SIG-M5 treated with dmso at 0.1 percent for 504 hours (cell line): ENCODE measurements at regions not wholly inside any gene's neighbourhood (a gene's known extent, or its start where the extent isn't known, plus 50 kb on each side); places are given as distances from the start of the nearest gene placed in this dataset.

Experiments
- DNase-seq: peaks from one replicate; lab custom pipeline; 2025; ENCODE audit not compliant: unreplicated experiment; lab: John Stamatoyannopoulos, UW

DNA sequence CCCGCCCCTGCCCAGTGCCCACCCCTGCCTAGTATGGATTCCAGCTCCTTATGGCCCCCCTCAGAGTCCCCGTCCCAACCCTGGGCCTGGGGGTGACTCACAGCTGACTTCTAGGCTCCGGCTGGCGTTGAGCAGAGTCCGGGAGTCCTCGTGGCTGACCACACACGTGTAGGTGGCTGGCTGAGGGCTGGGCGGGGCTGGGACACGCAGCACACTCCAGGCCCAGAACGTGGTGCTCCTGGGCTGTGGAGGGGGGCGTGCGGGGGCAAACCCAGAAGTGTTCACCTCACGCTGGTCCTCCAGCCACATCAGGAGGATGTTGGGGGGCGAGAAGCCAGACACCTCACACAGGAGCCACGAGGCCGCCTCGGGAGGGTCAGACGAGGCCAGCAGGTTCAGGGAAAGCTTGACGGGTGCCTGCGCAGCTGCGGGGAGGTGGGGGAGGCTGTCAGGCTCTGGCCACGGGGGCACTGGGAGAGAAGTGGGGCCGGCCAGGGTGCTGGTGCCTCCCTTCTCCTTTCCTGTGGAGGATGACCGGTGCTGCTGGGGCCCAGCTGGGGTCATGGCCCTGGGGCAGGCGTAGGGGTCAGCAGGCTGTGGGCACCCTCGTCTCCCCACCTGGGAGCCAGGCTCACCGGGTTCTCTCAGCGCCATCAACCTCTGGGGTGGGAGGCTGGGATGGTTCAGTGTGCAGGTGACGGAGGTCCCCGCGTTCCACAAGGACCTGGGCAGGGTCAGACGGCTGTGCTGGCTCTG is 314.1 kb downstream of the TMEM121 start:
- no peak for DNase-seq

DNA sequence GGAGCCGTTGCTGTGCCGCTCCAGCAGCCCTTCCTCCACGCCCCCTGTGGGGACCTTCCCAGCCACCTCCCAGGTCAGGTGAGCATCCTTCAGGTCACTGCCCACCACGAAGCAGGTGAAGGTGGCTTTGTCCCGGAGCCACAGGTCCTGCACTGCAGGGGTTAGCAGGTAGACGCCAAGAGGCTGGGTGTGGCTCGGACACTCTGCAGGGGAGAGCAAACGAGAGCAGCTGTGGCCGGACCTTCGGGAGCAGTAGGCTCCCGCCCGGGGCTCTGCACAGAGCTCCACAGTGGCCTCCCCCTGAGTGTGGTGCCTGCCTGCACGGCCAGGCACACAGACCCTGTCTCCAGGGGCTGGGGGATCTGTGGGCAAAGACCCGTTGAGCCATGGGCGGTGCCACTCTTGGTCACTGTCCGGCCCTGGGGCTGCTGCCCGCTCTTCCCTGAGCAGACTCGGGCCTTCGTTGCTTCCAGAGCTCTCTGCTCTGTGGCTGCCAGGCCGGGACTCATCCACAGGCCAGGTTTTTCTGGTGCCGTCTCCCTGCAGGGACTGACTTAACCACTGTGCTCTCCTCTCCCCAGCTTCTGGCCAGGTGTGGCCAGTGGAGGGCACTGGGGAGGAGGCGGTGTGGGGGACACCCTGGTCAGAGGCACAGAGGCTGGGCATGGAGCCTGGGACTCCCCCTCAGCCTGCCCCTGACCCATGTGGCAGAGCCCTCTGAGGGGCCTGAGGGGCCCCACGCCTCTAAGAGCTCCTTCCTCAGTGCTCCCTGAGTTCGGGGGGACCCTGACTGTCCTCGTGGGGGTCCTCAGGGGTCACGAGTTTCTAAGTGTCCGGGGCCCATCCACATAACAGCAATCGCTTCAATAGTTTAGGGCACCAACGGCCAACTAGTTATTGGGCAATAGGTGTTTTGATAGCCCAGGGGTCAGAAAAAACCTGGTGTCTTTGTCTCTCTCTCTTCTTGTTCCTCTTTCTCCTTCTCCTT is 314.9 kb downstream of the TMEM121 start:
- no peak for DNase-seq

DNA sequence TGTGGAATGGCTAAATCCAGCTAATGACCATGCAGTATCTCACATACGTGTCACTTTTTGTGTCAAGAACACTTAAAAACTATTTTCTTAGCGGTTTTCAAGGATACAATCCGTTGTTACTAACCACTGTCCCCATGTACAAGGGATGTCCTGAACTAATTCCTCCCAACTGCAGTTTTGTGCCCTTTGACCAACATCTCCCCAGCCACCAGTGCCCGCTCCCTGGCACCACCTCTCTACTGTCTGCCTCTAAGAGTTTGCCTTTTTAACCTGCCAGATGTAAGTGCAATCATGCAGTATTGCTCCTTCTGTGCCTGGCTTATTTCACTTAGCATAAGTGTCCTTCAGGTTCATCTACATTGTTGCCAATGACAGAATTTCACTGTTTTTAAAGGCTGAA is 315.7 kb downstream of the TMEM121 start:
- no peak for DNase-seq

DNA sequence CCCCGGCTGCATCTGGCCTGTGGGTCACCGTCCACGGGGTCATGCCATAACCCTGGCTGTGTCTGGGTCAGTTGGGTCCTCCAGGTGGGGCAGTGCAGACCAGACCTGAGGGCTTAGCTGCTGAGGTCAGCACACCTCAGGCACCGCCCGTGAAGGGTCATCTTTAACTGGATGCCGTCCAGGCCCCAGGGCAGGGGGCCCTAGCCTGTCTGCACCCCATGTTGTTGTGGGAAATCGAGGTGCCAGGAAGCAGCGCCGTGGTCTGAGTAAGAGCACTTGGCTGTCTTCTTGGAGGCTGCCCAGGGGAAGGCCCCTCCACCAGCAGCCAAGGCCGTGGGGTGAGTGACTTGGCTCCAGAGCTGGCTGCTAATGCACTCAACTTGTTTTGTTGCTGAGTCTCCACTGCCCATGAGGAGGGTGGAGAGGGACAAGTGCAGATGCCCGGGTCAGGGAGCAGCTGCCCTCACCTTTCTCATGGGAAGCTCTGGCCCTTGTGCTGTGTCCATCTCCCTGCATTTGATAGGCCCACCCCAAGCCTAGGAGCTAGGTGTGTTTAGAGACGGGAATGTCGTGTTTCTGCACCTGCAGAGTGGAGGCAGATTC is 317.2 kb downstream of the TMEM121 start:
- DNase-seq, result no peak

DNA sequence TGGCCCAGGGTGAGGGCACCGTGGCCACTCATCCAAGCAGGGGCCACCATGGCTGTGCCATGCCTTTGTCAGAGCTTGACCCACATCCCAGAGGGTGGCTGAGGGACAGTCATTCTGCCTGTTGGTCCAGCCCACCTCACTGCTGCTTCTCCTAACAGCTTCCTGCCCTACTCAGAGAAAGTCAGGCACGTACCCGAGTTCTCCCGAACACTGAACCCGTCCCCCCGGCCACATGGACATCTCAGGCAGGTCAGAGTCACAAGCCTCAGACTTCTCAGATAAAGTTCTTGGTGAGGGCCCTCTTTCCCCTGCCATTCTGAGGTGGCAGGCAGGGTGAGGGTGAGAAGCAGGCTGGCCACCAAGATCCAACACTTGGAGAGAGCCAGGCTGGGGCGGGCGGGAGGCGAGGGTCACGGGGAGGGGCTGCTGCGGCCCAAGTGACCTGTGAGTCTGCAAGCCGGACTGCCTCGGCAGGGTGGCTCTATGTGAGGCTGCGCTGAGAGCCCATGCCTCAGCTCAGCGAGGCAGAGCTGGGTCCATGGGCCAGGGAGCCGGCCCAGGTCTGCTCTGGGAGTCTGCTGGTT is 317.8 kb downstream of the TMEM121 start:
- DNase-seq, result no peak

DNA sequence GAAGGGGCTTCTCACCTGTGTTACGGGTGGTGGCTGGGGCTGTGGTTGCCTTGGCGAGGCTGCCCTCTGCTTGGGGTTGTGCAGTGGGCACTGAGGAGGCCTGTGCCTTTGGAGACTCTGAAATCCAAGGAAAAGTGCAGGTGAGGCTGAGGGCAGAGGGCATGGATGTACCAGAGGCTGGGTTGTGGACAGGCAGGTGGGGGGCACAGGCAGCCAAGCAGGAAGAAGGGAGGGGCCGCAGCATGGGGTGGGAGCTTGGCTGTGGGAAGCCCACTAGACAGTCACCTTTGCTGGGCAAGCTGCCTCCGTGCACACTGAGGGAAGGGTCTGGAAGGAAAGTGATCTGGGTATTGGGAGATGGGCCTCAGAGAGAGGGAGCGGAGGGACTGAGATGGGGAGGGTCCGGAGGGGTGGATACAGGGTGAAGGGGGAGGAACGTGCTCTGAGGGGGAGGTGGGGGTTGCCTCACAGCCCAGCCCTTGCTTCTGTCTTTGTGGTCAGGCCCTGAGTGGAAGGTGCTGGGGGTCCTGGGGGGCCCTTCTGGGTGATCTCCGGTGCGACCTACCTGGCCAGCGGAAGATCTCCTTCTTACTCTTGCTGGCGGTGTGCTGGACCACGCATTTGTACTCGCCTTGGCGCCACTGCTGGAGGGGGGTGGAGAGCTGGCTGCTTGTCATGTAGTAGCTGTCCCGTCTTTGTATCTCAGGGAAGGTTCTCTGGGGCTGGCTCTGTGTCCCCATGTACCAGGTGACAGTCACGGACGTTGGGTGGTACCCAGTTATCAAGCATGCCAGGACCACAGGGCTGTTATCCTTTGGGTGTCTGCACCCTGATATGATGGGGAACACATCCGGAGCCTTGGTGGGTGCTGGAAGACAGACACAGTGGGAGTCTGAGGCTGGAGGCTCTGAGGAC is 318.7 kb downstream of the TMEM121 start:
- no peak for DNase-seq

DNA sequence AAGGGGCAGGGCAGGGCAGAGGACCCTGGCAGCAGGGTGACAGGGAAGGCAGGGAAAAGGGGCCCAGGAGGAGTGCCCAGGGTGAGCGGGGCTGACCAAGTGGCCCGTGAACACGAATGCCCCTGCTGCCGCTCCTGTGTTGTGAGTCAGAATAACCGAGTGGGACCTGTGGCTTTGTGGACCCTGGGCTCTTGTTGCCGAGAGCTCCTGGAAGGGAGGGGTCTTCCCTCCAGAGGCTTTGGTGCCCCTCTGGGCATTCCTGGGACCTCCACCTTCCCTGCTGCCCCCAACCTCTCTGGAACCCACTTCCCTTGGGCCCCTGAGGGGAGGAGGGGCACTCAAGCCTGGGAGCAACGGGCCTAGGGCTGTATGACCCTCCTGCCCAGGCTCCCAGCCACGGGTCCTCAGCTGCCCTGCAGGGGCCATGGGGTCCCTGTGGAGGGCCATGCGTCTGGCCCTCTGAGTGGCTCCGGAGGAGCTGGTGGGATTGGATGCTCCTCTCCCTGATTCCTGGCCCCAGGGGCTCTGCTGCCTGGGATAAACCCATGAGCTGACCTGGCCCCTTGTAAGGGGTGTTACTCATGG is 319.4 kb downstream of the TMEM121 start:
- no peak for DNase-seq

DNA sequence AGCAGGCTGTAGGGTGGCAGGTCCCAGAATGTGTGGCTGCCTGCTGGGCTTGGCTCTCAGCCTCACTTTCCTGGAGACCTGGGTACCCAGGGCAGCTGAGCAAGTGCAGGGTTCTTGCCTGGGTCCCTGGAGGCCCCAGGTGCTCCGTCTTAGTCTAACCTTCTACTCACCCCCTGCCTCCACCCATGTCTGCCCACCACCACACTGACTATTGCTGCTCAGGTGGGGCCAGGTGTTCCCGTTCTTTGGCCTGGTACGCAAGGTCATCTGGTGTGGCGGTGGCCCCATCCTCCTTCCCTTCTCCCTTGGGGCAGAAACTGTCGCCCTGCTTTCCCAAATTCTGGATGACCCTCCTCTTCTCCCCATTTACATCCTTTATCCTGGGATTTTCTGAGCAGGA is 319.9 kb downstream of the TMEM121 start:
- DNase-seq, result no peak

DNA sequence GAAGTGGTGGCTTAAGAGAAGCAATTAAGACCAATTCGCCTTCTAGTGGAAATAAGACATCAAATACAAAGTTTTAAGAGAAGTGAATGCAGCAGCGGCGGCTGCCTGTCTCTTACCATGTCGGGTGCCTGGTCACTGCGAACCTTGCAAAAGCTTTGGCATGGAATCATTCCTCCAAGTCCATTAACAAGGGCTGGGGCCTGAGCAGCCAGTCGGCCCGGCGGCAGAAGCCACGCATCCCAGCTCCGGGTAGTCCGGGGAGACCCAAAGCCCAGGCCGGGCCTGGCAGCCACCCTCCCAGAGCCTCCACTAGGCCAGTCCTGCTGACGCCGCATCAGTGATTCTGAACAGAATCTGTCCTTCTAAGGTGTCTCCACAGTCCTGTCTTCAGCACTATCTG is 321.0 kb downstream of the TMEM121 start:
- no peak for DNase-seq

DNA sequence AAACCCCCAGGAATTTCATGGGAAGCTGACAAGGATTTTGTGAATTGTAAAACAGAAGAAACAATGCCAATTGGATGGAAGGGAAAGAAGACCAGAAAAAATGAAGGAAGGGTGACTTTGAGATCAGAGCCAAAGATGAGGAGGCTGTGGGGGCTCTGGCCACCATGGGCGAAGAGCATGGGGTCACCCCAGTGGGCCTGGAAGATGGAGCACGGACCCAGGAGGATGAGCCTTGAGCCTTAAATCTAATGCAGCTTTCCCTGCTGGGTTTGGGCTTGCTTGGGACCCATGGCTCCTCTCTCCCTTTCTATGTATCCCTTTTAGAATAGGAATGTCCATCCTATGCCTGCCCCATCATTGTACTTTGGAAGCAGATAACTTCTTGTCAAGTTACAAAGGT is 322.2 kb downstream of the TMEM121 start:
- no peak for DNase-seq

DNA sequence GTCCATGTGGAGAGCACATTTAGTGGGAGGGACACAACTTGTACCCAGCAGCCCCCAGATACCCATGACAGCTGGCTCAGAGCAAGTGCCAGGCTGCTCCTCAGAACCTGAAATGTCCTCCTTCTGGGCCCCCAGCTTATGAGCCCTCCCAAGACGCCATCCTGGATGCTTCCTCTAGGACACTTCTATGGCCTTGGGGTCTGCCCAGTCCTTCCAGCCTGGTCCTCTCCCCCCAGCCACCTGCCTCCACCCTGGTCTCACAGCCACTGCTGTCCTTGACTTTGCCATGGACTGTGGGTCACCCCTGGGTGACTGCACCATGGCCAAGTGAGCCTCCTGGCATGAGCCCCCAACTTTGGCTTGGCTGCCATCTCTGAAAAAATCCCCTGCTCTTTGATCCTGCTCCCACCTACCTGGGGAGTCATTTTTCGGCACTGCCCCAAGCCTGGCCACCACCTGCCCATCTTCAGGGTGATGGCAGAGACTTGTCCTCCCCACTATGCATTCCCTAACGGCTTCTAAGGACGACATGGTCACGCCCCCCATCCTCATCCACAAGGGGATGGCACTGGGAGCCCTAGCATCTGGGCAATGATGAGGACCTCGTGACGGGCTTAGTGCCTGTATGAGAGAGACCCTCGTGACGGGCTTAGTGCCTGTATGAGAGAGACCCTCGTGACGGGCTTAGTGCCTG is 323.7 kb downstream of the TMEM121 start:
- no peak for DNase-seq

DNA sequence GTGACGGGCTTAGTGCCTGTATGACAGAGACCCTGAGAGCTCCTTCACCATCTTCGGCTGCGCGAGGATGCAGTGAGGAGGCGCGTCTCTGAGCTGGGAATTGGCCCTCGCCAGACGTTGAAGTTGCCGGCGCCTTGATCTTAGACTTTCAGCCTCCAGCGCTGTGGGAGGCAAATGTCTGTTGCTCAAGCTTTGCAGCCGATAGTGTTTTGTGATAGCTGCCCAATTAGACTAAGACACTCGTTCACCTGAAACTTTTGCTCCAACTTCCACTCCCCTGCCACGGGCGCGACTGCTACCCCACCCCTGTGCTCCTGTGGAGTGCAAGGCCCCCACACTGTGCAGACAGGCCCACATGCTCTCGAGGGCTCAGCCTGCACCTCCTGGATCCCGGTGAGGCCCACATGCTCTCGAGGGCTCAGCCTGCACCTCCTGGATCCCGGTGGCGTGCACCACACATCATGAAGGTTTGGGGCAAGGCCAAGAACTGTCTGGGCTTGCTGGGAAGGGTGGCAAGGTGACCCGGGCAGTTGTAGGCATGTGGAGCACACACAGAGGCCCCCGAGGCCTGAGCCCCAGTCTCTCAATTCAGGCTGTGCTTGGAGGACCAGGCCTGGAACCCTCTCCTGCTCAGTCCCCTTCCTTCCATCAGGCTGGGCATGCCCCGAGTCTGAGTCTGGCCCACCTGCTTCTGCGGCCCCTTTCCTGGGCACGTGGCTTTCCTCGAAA is 324.6 kb downstream of the TMEM121 start:
- DNase-seq, result no peak

DNA sequence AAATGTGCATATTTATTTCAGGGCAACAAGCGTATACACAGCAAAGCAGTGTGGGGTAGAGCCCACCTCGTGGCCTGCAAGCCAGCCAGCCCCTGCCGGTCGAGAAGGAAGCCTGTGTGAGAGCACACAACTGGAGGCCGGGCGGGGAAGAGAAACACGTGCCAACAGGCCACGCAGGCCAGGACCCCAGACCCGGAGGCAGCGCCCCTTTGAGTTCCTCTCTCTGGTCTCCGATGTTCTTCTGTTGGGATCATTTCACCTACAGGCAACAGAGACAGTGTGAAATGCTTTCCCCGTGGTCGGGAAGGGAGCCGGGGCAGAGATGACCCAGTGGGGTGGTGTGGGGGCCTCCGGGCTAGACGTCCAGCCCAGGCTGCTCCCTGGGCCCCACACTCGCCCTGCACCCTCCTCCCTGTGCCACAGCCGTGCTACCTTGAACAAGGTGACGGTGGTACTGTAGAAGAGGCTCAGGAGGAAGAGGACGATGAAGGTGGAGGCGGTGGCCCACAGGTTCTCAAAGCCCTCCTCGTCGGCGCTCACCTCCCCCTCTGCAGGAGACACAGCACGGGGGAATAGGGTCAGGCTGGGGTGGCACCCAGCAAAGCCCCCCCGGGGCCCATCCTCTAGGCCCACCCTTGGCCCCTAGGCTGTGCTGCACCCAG is 325.5 kb downstream of the TMEM121 start:
- DNase-seq, result no peak

DNA sequence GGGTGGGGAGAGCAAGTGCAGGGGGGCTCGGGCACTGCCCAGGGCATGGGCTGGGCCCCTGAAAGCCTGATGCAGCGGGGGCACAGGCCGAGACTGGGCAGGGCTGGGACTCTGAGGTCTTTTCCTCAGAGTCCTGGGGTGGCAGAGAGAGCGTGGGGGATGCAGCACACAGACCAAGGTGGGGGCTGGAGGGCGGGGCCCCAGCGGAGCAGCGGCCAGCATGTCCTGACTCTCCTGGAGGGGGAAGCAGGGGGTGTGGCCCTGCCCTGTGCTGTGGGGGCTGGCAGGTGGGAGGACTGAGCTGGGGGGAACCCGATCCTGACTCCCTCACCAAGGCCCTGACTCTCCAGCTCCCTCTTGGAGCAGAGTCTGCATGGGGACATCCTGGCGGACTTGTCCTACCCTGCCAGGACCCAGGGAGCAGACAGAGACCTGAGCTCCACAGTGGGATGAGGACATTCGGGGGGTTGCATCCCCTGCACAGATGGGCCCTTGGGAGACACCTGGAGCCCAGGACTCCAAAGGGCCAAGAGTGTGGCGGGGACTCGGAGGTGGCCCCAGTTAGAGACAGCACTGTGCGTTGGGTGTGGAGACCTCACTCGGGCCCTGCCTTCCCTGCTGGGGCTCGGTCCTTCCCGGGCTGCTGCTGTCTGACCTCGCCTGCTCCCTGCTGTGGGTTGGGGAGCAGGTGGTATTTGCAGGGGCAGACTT is 326.1 kb downstream of the TMEM121 start:
- DNase-seq, result no peak

DNA sequence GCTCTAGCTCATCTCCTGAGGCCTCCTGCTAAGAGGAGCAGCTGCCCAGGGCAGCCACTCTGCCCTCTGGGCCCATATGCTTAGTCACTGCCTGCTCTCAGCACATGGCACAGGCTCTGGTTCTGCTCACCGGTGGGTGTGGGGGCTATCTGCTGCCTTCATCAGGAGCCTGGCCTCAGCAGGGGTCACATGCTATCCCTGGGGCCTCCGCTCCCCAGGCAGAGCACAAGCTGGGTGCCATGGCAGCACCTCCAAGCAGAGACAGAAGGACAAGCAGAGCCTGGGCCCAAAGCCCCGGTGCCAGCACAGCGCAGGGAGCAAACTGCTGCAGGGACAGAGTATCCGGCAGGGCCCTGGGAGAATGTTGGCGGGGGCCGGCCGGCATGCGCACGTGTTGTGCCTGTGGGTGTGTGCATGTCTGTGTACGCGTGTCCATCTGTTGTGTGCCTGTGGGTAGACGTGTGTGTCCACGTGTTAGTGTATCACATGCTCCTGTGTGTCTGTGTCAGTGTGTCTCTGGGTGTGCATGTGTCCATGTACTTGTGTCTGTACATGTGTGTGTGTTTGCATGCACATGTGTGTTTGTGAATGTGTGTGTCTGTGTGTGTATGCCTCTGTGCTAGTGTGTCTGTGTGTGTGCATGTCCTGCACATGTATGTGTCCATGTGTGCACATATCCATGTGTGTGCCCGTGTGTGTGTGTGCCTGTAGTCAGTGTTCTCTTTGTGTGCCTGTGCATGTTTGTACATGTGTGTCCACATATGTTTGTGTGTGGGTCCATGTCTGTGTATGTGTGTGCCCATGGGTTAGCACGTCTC is 326.9 kb downstream of the TMEM121 start:
- no peak for DNase-seq

DNA sequence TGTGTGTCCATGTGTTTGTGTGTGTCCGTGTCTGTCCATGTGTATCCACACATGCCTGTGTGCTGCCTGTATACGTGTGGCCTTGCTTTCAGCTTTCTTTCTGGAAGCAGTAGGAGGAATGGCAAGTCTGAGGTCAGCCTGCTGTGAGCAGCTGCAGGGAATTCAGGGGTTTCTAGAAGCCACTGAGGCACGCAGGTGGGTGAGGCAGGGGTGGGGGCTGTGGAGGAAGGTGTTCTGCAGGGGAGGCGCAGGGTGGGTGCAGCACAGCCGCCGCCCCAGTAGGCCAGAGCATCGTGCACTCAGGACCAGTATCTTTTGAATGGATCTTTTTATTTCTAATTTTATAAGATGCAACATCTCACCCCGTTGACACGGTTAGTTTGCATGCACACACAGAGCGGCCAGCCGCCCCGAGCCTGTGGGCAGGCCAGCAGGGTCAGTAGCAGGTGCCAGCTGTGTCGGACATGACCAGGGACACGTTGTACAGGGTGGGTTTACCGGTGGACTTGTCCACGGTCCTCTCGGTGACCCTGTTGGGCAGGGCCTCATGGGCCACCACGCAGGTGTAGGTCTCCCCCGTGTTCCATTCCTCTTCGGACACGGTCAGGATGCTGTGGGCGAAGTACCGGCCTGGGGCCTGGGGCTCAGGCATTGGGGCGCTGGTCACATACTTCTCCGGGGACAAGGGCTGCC is 327.7 kb downstream of the TMEM121 start:
- no peak for DNase-seq
